ENCODE measurements at regions not wholly inside any gene's neighbourhood (a gene's known extent, or its start where the extent isn't known, plus 50 kb on each side); places are given as distances from the start of the nearest gene placed in this dataset.
"Not testable (repeated sequence)": the region's sequence is repeated elsewhere in the genome, so short reads cannot be mapped to it uniquely, and the experiment has no call there.

DNA sequence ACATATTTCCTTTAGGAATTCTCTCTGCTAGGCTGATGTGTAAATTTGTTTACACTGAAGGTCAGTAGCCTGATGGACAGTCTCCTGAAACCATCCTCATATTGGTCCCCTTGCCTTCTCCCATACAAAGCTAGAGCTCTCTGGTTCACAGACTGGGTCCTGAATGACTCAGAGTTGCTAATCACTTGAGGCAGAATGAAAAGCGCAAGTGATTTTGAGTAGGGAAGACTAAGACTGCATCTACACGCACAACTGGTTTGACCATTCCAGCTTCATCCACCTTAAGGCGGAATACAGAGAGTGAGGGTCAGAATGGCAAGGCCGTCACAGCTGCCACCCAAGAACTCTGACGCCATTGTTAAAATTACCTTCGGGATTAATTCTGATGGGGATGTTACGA, 70.2 kb upstream of the KIF26B start:
- Histone ChIP-seq H3K27me3 (ENCODE audit: control insufficient read depth, insufficient read depth, low read length) (no peaks in the 10 kb centered on the region), H3K4me3 (ENCODE audit: insufficient read depth, low read depth, low read length) (no peak overlapping the region), H3K36me3 (replicated peaks; ENCODE audit: control insufficient read depth, insufficient read depth, low read length) (no peaks in the 10 kb centered on the region)
- DNase-seq = no peak

DNA sequence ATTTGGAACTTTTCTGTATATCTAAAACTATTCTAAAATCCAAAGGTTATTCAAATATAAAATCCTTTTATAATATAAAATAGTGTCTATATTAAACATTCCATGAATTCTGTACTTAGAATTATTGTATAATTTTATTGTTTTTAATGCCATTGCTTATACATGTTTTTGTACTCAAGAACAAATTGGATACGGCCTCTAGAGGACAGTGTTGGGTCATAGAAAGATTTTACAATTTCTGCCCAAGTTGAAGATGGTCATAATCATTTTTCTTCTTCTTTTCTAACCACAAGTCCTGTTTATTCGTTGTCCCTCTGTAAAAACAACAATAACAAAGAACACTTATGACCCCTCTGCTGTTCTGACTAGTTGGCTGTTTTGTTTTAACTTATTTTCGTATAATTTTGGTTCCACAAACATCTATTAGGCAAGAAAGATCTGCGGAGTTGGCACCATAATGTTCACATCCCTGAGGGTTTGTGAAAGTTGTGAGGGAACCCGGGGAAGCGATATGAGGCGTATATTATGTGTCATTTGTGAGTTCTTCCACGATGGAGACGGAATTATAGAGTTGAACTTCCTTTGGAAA, 75.7 kb upstream of the KIF26B start:
- Histone ChIP-seq H3K36me3 (replicated peaks; ENCODE audit: control insufficient read depth, insufficient read depth, low read length) (no peaks in the 10 kb centered on the region), H3K4me3 (ENCODE audit: insufficient read depth, low read depth, low read length) (no peak overlapping the region), H3K27me3 (ENCODE audit: control insufficient read depth, insufficient read depth, low read length) (no peaks in the 10 kb centered on the region)
- no peak for DNase-seq

DNA sequence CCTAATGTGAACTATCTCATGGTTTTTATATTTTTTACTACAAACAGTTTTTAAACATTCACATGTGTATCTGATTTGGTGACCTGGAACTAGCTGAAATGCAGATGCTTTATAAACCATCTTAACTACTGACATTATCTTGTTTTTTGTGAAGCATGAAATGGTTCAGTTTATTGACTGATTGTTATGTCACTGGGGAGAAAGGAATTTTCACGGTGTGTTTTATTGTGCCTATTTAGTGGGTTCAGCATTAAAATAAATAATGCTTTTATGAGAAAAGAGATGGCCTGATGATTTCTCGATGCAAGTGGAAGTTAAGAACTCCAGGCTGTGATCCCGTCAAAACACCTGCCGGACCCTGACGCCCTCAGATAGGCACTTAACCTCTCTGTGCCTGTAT, 79.9 kb upstream of the KIF26B start:
- Histone ChIP-seq H3K36me3 (replicated peaks; ENCODE audit: control insufficient read depth, insufficient read depth, low read length) (no peaks in the 10 kb centered on the region), H3K27me3 (ENCODE audit: control insufficient read depth, insufficient read depth, low read length) (no peaks in the 10 kb centered on the region), H3K4me3 (ENCODE audit: insufficient read depth, low read depth, low read length) (no peak overlapping the region)
- DNase-seq = no peak

DNA sequence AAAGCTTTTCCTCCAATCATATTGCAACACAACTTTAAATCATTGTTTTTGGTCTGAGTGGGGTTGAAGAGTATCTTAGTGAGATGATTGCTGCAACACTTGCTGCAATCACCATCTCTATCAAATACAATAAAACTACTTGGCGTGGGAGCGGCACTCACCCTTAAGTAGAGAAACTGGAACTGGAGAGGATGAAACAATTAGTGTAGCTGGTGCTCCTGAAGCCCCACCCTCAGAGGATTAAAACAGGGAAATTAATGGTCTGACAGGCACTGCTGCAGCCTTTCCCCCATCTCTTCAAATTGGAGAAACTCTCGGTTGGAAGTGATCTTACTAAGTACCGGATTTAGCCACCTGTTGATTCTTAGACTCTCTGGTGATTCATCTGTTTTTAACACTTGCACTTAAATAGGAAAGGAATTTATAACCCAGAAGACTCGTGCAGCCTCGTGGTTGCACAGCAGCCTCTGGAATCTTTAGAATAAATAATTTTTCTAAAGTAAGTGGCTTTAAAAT, 80.5 kb upstream of the KIF26B start:
- no peak overlapping the region for H3K4me3 ChIP-seq (ENCODE audit: insufficient read depth, low read depth, low read length)
- no peak for DNase-seq
- H3K27me3 ChIP-seq (ENCODE audit: control insufficient read depth, insufficient read depth, low read length) = no peaks in the 10 kb centered on the region
- H3K36me3 ChIP-seq (replicated peaks; ENCODE audit: control insufficient read depth, insufficient read depth, low read length) = no peaks in the 10 kb centered on the region

DNA sequence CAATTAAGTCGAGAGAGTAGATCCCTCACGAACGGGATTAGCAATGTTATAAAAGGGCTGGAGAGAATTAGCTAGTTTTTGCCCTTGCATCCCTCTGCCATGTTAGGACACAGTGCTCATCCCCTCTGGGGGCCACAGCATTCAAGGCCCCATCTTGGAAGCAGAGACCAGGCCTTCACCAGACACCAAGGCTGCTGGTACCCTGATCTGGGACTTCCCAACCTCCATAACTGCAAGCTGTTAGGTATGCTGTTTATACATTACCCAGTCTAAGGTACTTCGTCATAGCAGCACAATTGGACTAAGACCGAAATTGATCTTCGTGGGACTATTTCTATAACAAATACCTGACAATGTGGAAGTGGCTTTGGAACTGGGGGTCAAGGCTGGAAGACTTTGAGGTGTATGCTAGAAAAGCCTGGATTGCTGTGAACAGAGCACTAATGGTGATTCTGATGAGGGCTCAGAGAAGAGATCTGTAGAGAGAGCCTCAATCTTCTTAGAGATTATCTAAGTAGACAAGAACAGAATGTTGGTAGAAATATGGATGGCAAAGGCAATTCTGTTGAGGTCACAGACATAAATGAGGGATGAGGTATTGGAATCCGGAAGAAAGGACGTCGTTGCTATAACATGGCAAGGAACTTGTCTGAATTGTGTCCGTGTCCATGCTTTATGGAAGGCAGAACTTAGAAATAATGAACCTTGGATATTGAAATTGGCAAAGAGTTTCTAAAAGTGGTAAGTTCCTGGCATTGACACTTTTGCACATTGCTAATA, 83.8 kb upstream of the KIF26B start:
- Histone ChIP-seq H3K36me3 (replicated peaks; ENCODE audit: control insufficient read depth, insufficient read depth, low read length) (no peaks in the 10 kb centered on the region), H3K4me3 (ENCODE audit: insufficient read depth, low read depth, low read length) (no peak overlapping the region), H3K27me3 (ENCODE audit: control insufficient read depth, insufficient read depth, low read length) (no peaks in the 10 kb centered on the region)
- DNase-seq = no peak

DNA sequence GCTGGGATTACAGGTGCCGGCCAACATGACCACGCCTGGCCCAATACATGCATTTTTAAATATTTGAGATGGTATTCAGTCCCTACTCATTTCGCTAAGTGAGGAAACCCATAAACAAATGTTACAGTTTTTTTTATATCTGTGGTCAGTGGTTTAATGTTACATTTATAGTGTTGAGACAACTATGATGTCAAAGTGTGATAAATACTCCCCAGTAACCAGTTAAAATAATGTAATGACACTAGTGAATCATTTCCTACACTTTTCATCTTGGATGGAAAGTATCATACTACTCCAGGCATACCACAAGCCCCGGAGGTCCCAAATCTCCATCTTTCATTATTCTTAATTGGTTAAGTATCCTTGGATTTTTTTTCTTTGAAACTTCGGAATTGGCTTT, 87.5 kb upstream of the KIF26B start:
- Histone ChIP-seq H3K36me3 (replicated peaks; ENCODE audit: control insufficient read depth, insufficient read depth, low read length) (no peaks in the 10 kb centered on the region), H3K4me3 (ENCODE audit: insufficient read depth, low read depth, low read length) (no peak overlapping the region), H3K27me3 (ENCODE audit: control insufficient read depth, insufficient read depth, low read length) (no peaks in the 10 kb centered on the region)
- DNase-seq = no peak

DNA sequence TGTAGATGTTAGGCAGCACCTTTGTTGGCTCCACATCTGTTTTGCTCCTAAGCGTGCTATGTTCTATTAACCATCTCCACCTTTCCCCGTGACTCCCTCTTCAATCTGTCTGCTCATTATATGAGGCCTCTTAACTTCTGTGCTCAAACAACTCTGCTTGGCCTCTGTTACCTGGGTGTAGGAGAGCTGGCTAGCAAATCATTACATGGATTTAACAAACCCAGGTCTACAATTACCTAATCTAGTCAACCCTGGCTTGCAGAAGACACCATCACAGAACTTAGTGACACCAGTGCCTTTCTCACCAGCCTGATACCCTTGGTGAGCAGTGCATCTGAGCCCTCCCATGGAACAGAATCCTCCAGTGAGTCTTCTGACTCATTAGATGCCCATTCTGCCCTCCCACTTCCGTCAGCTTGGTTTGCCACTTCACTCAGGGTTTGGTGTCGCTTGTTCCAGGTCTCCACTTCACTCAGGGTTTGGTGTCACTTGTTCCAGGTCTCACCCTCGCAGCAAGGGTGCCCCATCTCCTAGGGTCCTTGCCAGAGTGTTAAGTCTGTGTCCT, 92.0 kb upstream of the KIF26B start:
- no peaks in the 10 kb centered on the region for H3K27me3 ChIP-seq (ENCODE audit: control insufficient read depth, insufficient read depth, low read length)
- no peak overlapping the region for H3K4me3 ChIP-seq (ENCODE audit: insufficient read depth, low read depth, low read length)
- DNase-seq = no peak
- no peaks in the 10 kb centered on the region for H3K36me3 ChIP-seq (replicated peaks; ENCODE audit: control insufficient read depth, insufficient read depth, low read length)

DNA sequence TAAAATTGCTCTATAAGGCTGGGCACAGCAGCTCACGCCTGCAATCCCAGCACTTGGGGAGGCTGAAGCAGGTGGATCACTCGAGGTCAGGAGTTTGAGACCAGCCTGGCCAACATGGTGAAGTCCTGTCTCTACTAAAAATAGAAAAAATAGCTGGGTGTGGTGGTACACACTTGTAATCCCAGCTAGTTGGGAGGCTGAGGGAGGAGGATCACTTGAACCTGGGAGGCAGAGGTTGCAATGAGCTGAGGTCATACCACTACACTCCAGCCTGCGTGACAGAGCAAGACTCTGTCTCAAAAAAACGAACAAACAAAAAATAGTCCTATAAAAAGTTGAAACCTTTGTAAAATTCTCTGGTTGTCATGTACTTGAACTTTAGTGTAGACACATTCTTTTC, 93.0 kb upstream of the KIF26B start:
- not testable (repeated sequence) for H3K27me3 ChIP-seq (ENCODE audit: control insufficient read depth, insufficient read depth, low read length); DNase-seq; H3K36me3 ChIP-seq (replicated peaks; ENCODE audit: control insufficient read depth, insufficient read depth, low read length)

DNA sequence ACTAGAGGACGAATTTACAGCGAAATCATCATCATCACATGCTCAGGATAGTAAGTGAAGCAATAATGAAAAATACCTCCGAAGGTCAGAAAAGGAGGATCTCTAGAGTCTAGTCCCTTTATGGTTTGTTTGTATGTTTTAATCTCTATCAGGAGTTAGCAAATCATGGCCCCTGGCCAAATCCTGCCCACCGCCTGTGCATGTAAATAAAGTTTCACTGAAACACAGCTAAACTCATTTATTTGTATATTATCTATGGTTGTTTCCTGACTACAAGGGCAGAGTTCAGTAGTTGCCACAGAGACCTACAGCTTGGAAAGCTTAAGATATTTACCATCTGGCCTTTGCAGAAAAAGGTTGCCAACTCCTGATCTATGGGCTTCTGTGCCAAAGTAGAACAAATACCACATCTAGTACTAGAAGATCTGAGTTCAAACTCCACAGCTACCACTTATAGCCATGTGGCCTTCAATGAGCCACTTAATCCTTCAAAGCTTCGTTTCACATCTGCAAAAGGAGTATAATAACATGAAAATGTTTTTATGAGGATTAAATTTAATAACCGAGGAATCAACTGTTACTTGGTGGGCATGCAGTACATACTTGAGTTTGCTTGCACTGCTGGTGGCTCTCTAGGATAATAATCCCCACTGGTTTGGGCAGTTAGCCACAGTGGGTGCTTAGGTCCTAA, 94.0 kb upstream of the KIF26B start:
- Histone ChIP-seq H3K4me3 (ENCODE audit: insufficient read depth, low read depth, low read length) (no peak overlapping the region), H3K36me3 (replicated peaks; ENCODE audit: control insufficient read depth, insufficient read depth, low read length) (no peaks in the 10 kb centered on the region), H3K27me3 (ENCODE audit: control insufficient read depth, insufficient read depth, low read length) (no peaks in the 10 kb centered on the region)
- no peak for DNase-seq

More for the DNA sequence above, 93.0 kb upstream of the KIF26B start:
- not testable (repeated sequence) for H3K4me3 ChIP-seq (ENCODE audit: insufficient read depth, low read depth, low read length)

DNA sequence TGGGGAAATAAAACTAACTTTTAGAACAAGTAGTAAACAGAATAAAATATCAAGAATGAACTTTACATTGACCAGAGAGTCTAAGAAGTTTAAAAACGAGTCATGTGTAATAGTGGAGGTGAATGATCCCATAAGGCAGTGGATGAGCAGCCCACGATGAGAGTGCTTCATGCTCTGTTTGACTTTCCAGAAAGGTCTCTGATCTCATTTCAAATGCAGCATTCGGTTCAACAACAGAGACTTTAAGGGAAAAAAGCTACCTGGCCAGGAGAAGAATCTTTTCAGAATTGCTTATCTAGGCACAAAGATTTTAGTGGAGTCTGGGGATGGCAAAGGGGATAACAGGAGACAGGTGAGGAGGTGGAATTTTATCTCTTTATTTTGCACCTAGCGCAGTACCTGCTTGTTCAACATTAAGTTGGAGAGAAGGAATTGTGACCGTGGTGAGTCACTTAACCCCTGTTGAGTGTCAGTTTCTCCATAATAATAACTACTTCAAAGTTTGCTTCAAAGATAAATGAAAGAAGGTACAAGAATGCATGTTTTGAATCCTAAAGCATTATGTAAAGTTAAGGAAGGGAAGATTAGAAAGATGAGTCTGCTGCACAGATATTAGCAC, 94.9 kb upstream of the KIF26B start:
- H3K27me3 ChIP-seq (ENCODE audit: control insufficient read depth, insufficient read depth, low read length) = no peaks in the 10 kb centered on the region
- H3K36me3 ChIP-seq (replicated peaks; ENCODE audit: control insufficient read depth, insufficient read depth, low read length) = no peaks in the 10 kb centered on the region
- H3K4me3 ChIP-seq (ENCODE audit: insufficient read depth, low read depth, low read length) = no peak overlapping the region
- peak; percentile 39 for DNase-seq

DNA sequence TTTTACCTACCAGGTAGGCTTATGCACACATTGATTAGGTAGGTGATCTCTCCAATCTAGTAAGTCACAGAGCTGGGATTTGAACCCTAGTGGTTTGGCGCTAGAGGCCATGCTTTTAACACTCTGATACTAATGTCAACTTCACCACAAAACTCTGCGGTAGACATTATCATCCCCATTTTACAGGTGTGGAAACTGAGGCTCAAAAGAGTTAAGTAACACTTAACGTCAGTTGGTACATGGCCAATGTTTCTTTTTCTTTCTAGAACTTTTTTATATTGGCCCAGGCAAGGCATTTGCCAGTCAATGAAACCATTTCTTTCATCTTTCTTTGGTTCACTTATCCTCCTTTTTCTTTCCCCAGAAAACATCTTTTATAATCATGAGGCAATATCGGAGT, 95.9 kb upstream of the KIF26B start:
- Histone ChIP-seq H3K4me3 (ENCODE audit: insufficient read depth, low read depth, low read length) (no peak overlapping the region), H3K27me3 (ENCODE audit: control insufficient read depth, insufficient read depth, low read length) (no peaks in the 10 kb centered on the region), H3K36me3 (replicated peaks; ENCODE audit: control insufficient read depth, insufficient read depth, low read length) (no peaks in the 10 kb centered on the region)
- DNase-seq = no peak

DNA sequence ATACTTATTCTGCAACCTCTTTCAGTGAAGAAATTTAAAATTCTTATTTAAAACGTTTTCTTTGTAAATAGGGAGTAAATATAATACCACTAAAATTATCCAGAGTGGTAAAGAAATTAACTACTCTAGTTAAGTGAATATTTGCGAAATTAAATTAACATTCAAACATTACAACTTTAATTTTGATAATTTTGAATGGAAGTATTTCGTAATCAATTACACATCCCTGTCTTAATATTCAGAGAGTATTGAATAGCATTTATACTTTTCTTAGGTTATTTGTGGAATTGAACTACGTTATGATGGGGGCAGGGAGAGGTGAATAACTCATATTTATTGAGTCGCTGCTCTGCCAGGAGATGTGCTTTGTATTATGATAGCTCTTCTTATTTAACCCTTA, 96.3 kb upstream of the KIF26B start:
- no peak overlapping the region for H3K4me3 ChIP-seq (ENCODE audit: insufficient read depth, low read depth, low read length)
- no peaks in the 10 kb centered on the region for H3K36me3 ChIP-seq (replicated peaks; ENCODE audit: control insufficient read depth, insufficient read depth, low read length)
- no peak for DNase-seq
- H3K27me3 ChIP-seq (ENCODE audit: control insufficient read depth, insufficient read depth, low read length) = no peaks in the 10 kb centered on the region

DNA sequence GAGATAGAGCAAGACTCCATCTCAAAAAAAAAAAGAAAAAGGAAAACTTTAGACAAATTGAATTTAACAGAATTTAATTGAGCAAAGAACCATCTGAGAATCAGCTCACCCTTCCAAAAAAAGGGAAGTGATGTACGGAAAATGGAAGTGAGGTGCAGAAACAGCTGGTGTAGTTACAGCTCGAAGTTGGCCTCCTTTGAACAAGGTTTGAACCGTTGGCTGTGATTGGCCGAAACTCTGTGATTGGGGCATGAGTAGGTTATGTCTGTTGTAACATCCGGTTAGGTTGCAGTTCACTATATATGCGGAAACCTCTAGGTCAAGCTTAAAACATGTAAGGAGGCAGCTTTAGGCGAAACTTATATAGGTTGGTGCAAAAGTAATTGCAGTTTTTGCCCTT, 97.9 kb upstream of the KIF26B start:
- Histone ChIP-seq H3K36me3 (replicated peaks; ENCODE audit: control insufficient read depth, insufficient read depth, low read length) (no peaks in the 10 kb centered on the region), H3K4me3 (ENCODE audit: insufficient read depth, low read depth, low read length) (no peak overlapping the region), H3K27me3 (ENCODE audit: control insufficient read depth, insufficient read depth, low read length) (no peaks in the 10 kb centered on the region)
- no peak for DNase-seq

DNA sequence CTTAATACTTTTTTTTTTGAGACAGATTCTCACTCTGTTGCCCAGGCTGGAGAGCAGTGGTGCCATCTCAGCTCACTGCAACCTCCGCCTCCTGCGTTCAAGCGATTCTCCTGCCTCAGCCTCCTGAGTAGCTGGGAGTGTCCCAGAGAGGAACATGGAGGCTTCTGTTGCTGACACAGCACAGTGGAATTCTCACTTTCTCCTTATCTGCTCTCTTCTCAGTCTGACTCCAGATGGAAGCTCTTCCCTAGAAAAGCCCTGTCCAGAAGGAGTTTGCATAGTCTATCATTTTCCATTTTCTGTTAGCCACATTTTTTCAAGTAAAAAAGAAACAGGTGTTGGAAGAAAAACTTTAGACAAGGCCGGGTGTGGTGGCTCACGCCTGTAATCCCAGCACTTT, 98.5 kb upstream of the KIF26B start:
- H3K36me3 ChIP-seq (replicated peaks; ENCODE audit: control insufficient read depth, insufficient read depth, low read length); DNase-seq; H3K27me3 ChIP-seq (ENCODE audit: control insufficient read depth, insufficient read depth, low read length); H3K4me3 ChIP-seq (ENCODE audit: insufficient read depth, low read depth, low read length): not testable (repeated sequence)

All from H7 (cell line).